ENCODE measurements at regions not wholly inside any gene's neighbourhood (a gene's known extent, or its start where the extent isn't known, plus 50 kb on each side); places are given as distances from the start of the nearest gene placed in this dataset.

- TF ChIP-seq CTCF (IDR thresholded peaks at IDR 0.05) (no peak), POLR2A (IDR thresholded peaks at IDR 0.05) (no peak), POLR2AphosphoS5 (IDR thresholded peaks at IDR 0.05) (no peak)
Observed at GRCh38 chr7:109375823-109376222, 806.1 kb downstream of the DNAJB9 start.
